Transverse colon (tissue), 3 donors: ENCODE measurements at regions not wholly inside any gene's neighbourhood (a gene's known extent, or its start where the extent isn't known, plus 50 kb on each side); places are given as distances from the start of the nearest gene placed in this dataset.

Source experiments
- CTCF ChIP-seq, 5 experiments: fragments of 200-600 bp in 3 of 5; fragments of 450-650 bp in 2 of 5; sonication (generic) in 3 of 5; IDR thresholded peaks; 1 replicate in 2 of 5; 2 replicates in 3 of 5; pipeline ENCODE4 v1.5.1; 2016 to 2017; ENCODE audit warnings: antibody characterized with exemption in 5 of 5, inconsistent platforms in 3 of 5, mild to moderate bottlenecking in 2 of 5, moderate library complexity in 1 of 5
- POLR2A ChIP-seq: fragments of 450-650 bp; IDR thresholded peaks from one replicate; pipeline ENCODE4 v1.6.1; 2016; ENCODE audit warnings: antibody characterized with exemption, mild to moderate bottlenecking, moderate library complexity

- TF ChIP-seq CTCF (IDR thresholded peaks at IDR 0.05) (no peak), POLR2A (no peak)
These were observed 64.8 kb upstream of the SEC61G start for GRCh38 chr7:54823776-54824175.
